MCF 10A (cell line): ENCODE measurements at regions not wholly inside any gene's neighbourhood (a gene's known extent, or its start where the extent isn't known, plus 50 kb on each side); places are given as distances from the start of the nearest gene placed in this dataset.

ENCODE experiments used
- BruUV-seq: library from RNA; stranded (reverse); fragments of 400-500 nt; replicated peaks from 2 replicates; lab custom pipeline; 2021; lab: Mats Ljungman, UMichigan
- CTCF ChIA-PET: fragments of 300-600 bp; sonication (Branson Sonifier 250); formaldehyde crosslinking; extraction: SDS; loops from one replicate; lab custom pipeline; 2021; ENCODE audit warnings: antibody characterized with exemption, inconsistent platforms; lab: Yijun Ruan, JAX
- POLR2A ChIA-PET: fragments of 300-600, 350-650 bp; sonication (Branson Sonifier 250); formaldehyde crosslinking; extraction: SDS; loops from one replicate; lab custom pipeline; 2020; ENCODE audit warnings: antibody characterized with exemption, inconsistent platforms; lab: Yijun Ruan, JAX
- DNase-seq: peaks from one replicate; pipeline ENCODE4 v3.0.0-alpha.2; 2018; ENCODE audit not compliant: unreplicated experiment
- H3K27ac Mint-ChIP-seq: one replicate; pipeline ENCODE4 v1.8.0; 2022; ENCODE audit warnings: mild to moderate bottlenecking, low read depth, mixed read lengths; ENCODE audit not compliant: unreplicated experiment
- H3K27me3 Mint-ChIP-seq: one replicate; pipeline ENCODE4 v1.8.0; 2022; ENCODE audit warnings: mixed read lengths; ENCODE audit not compliant: insufficient read depth, unreplicated experiment
- H3K36me3 Mint-ChIP-seq: one replicate; pipeline ENCODE4 v1.8.0; 2022; ENCODE audit warnings: mild to moderate bottlenecking, moderate library complexity, mixed read lengths; ENCODE audit not compliant: insufficient read depth, unreplicated experiment
- H3K4me1 Mint-ChIP-seq: one replicate; pipeline ENCODE4 v1.8.0; 2022; ENCODE audit warnings: mixed read lengths; ENCODE audit not compliant: insufficient read depth, unreplicated experiment
- H3K4me3 Mint-ChIP-seq: one replicate; pipeline ENCODE4 v1.8.0; 2022; ENCODE audit warnings: mild to moderate bottlenecking, moderate library complexity, mixed read lengths; ENCODE audit not compliant: unreplicated experiment
- H3K9me3 Mint-ChIP-seq: one replicate; pipeline ENCODE4 v1.8.0; 2022; ENCODE audit warnings: mixed read lengths; ENCODE audit not compliant: unreplicated experiment
- intact Hi-C: fragments of 100-400 bp; cut with micrococcal nuclease; formaldehyde crosslinking; loops from 2 replicates; pipeline ENCODE4 v1.14.1; 2022
- TF ChIP-seq, protein P1 (sequence below): fragments of 200-600 bp; IDR thresholded peaks from one replicate; pipeline ENCODE4 v1.8.0; 2022; ENCODE audit warnings: antibody characterized with exemption, mild to moderate bottlenecking; ENCODE audit not compliant: unreplicated experiment

DNA sequence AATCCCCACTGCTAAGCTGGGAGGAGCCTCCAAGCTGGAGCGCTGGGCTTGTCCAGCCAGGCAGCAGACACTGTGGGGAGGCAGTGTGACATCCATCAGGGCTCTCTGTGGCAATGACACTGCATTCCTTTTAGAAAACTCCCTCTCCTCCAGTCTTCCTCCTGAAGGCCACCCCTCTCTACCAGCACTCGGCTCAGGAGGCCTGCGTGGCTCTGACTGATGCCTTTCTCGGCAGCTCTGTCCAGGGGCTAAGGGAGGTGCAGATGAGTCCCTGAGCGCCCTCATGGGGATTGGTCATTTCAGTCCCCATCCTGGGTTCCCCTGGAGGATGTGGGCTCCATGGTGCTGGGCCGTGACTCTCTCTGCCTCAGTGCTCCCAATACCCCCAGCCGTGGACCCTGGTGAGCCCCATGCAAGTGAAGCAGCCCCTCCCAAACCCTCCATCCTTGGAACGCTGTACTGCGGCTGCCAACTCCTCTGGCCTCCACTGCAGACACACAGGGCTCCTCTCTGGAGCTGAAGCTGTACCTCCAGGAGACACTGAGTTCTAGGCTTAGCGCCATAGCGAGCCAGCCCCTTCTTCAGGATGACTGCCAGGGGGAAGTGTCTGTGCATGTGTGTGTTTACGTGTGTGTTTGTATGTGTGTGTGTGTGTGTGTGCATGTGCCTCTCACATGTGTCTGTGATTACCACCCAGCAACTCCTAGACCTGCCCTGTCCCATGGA lies 209.6 kb downstream of the ERMARD start:
- ChIA-PET POLR2A (interaction anchor here (0.7 kb wide), 1 partner anchor 16 kb away, joined by 3 read pairs; no protein-coding TSS in a partner anchor), CTCF (interaction anchor here (0.6 kb wide), 1 partner anchor 333 kb away, joined by 4 read pairs; no protein-coding TSS in a partner anchor)
- Mint-ChIP-seq H3K4me3 (no peak overlapping the region), H3K9me3 (no peaks in the 10 kb centered on the region), H3K27ac (no peak overlapping the region), H3K36me3 (no peaks in the 10 kb centered on the region), H3K4me1 (no peaks in the 10 kb centered on the region), H3K27me3 (peaks cover 16% of the 10 kb centered on the region)
- TF ChIP-seq, protein P1, sequence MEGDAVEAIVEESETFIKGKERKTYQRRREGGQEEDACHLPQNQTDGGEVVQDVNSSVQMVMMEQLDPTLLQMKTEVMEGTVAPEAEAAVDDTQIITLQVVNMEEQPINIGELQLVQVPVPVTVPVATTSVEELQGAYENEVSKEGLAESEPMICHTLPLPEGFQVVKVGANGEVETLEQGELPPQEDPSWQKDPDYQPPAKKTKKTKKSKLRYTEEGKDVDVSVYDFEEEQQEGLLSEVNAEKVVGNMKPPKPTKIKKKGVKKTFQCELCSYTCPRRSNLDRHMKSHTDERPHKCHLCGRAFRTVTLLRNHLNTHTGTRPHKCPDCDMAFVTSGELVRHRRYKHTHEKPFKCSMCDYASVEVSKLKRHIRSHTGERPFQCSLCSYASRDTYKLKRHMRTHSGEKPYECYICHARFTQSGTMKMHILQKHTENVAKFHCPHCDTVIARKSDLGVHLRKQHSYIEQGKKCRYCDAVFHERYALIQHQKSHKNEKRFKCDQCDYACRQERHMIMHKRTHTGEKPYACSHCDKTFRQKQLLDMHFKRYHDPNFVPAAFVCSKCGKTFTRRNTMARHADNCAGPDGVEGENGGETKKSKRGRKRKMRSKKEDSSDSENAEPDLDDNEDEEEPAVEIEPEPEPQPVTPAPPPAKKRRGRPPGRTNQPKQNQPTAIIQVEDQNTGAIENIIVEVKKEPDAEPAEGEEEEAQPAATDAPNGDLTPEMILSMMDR, result no peak
- intact Hi-C loops, result no loop called here
- BruUV-seq, result no TSS peak
- DNase-seq, result no peak

DNA sequence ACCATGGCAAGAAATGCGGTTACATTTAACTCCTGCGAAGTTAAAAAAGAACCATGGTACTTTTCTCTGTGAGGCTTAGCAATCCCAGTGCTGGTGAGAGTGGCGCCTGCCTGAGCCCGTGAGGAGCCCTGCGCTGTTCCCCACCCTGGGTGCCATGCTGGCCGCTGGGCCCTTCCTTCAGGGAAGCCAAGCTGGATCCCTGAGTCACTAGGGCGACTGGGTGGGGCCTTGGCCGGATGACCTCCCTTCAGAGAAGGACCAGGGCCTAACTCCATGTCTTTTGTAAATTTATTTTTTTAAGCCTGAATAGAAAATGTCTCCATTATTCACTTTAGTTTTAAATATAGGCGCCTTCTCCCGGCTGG lies 209.1 kb downstream of the ERMARD start:
- Mint-ChIP-seq H3K9me3 (no peaks in the 10 kb centered on the region), H3K36me3 (no peaks in the 10 kb centered on the region), H3K27ac (no peak overlapping the region), H3K4me1 (no peaks in the 10 kb centered on the region), H3K4me3 (no peak overlapping the region), H3K27me3 (peaks cover 19% of the 10 kb centered on the region)
- TF ChIP-seq, protein P1, result no peak
- ChIA-PET POLR2A (no interaction called here), CTCF (interaction anchor here (0.6 kb wide), 1 partner anchor 333 kb away, joined by 4 read pairs; no protein-coding TSS in a partner anchor)
- intact Hi-C loops, result no loop called here
- no TSS peak for BruUV-seq
- no peak for DNase-seq

DNA sequence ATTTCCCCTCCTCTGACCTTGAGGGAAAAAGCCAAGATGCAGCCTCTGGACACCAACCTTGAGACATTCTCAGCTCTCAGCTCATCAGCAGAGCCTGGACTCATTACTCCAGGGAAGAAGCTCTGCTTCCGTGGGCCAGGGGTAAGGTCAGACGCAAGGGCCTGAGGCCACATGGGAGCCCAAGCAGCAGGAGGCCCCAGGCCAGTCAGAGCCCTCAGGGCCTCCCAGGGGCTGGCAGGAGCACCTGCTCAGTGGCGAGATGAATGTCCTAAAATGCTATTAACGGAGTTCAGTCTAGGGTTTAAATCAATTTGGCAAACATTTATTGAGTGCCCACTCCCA lies 208.6 kb downstream of the ERMARD start:
- no TSS peak for BruUV-seq
- POLR2A ChIA-PET, result no interaction called here
- peaks cover 24% of the 10 kb centered on the region for H3K27me3 Mint-ChIP-seq
- intact Hi-C loops, result no loop called here
- H3K27ac Mint-ChIP-seq, result no peak overlapping the region
- no peaks in the 10 kb centered on the region for H3K36me3 Mint-ChIP-seq
- TF ChIP-seq, protein P1, result no peak
- no peak overlapping the region for H3K4me3 Mint-ChIP-seq
- DNase-seq, result no peak
- no peaks in the 10 kb centered on the region for H3K9me3 Mint-ChIP-seq
- H3K4me1 Mint-ChIP-seq, result no peaks in the 10 kb centered on the region
- CTCF ChIA-PET, result no interaction called here

DNA sequence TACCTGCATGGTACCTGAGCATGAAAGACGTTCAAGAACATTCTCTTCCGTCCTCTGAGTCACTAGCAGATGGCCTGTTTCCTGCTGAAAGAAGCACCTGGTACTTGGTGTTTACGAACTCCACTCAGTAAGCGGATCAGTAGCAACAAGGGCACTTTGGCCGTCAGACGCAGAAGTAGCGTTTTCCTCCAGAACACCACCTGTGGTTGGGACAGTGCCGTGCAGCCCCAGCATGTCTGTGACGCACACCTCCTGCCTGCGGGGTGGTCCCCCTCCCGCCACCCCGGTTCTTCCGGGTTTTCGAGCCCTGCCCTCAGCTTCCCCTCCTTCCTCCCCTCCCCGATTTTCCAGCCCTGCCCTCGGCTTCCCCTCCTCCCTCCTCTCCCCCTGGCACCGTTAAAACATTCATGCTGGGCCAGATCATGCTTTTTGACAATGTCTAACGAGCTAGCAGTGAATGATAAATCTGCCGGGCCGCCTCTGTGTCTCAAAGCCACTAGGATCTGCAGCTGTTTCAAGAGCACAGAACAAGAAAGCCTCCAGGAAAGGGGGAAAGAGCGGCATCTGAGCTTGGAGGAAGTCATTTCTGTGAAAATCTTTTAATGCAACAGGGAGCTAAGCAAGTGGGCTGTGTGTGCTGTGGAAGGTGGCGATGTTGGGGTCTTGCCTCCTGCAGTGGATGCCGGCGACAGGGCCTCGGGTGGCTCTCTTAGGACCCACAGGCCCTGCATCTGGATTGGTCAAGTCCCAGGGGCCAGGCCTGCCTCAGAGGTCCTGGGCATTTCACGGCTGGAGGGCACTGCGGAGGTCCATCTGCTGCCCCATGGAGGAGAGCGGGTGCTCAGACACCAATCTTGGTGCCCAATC lies 207.9 kb downstream of the ERMARD start:
- no TSS peak for BruUV-seq
- H3K27me3 Mint-ChIP-seq, result peaks cover 30% of the 10 kb centered on the region
- no peaks in the 10 kb centered on the region for H3K4me1 Mint-ChIP-seq
- H3K9me3 Mint-ChIP-seq, result no peaks in the 10 kb centered on the region
- ChIA-PET CTCF (no interaction called here), POLR2A (no interaction called here)
- no peak for DNase-seq
- TF ChIP-seq, protein P1, result no peak
- no peak overlapping the region for H3K4me3 Mint-ChIP-seq
- intact Hi-C loops, result no loop called here
- H3K36me3 Mint-ChIP-seq, result no peaks in the 10 kb centered on the region
- H3K27ac Mint-ChIP-seq, result no peak overlapping the region
